Fibroblast of pulmonary artery (primary cell): ENCODE measurements at regions not wholly inside any gene's neighbourhood (a gene's known extent, or its start where the extent isn't known, plus 50 kb on each side); places are given as distances from the start of the nearest gene placed in this dataset.

ENCODE experiments used
- DNase-seq: peaks from one replicate; pipeline ENCODE4 v3.0.0-alpha.2; 2010; ENCODE audit warnings: low read depth
- H3K4me3 ChIP-seq: replicated peaks from 2 replicates; pipeline ENCODE4 v1.5.1; 2011; ENCODE audit warnings: low read depth, mild to moderate bottlenecking, control low read depth, low read length, moderate library complexity
- TF ChIP-seq, protein P1 (sequence below): IDR thresholded peaks from 2 replicates; pipeline ENCODE4 v1.5.1; 2011; ENCODE audit warnings: mild to moderate bottlenecking, control low read depth, low read length, inconsistent platforms; ENCODE audit errors: missing control alignments

GRCh38 chrY:12981074-12981473 lies 76.4 kb downstream of the DDX3Y start:
- TF ChIP-seq, protein P1, sequence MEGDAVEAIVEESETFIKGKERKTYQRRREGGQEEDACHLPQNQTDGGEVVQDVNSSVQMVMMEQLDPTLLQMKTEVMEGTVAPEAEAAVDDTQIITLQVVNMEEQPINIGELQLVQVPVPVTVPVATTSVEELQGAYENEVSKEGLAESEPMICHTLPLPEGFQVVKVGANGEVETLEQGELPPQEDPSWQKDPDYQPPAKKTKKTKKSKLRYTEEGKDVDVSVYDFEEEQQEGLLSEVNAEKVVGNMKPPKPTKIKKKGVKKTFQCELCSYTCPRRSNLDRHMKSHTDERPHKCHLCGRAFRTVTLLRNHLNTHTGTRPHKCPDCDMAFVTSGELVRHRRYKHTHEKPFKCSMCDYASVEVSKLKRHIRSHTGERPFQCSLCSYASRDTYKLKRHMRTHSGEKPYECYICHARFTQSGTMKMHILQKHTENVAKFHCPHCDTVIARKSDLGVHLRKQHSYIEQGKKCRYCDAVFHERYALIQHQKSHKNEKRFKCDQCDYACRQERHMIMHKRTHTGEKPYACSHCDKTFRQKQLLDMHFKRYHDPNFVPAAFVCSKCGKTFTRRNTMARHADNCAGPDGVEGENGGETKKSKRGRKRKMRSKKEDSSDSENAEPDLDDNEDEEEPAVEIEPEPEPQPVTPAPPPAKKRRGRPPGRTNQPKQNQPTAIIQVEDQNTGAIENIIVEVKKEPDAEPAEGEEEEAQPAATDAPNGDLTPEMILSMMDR, result no peak
- DNase-seq, result no peak
- no peak overlapping the region for H3K4me3 ChIP-seq

DNA sequence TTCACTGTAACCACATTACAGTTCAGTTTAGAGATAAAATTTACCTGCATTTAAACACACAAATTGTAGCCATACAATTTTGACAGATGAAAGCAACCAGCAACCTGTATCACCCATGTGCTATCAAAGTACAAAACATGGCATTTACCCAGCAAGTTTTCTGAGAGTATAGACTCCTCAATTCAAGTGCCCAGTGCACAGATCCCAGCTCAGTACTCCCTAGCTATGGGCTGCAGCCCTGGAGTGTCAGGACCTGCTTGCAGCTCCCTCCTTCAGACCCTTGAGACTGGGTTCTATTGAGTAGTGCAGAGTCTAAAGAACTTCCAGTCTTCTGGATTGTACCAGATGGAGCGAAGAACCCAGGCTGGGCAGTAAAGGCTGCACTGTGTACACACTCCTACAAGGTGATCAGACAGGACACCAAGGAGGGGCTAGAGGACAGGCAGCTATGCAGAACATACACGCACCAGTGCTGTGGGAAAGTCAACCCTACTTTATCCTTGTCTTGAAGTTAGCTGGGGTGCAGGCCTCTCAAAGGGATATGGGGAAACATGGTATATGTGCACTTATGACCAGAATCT lies 77.7 kb downstream of the DDX3Y start:
- TF ChIP-seq, protein P1, result no peak
- no peak overlapping the region for H3K4me3 ChIP-seq
- no peak for DNase-seq

DNA sequence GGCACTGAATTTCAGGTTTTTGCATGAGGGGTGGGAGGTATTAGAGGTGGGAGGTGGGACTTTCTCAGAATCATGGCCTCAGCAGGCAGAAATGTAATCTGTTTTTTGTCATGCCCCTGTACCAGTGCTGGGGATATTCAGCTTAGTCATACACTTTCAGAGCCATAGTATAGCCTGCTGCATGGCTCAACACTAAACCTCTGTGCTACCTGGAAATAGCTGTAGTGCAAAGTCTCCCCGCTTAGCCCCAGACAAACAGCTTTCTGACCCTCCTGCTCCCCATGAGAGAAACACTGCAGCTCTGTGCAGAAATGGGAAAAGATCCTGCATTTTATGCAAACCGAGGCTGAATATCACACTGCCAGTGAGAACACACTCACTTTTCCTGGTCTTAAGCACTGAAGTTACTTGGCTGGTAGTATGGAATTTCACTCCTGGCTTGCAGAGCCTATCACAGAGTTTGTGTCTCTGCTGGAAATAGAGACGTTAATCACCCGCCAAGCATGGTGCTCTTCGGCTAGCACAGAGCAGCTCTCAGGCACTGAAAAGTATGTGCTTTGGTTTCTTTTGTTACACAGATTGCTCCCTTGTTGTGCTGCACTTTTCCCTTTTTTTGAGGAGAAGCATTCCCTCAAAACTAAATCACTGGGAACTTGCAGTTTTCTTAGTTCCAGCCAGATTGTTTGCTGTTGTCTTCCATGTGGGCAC lies 80.1 kb downstream of the DDX3Y start:
- TF ChIP-seq, protein P1, result no peak
- no peak overlapping the region for H3K4me3 ChIP-seq
- DNase-seq, result no peak

- H3K4me3 ChIP-seq, result no peak overlapping the region
- DNase-seq, result no peak
- TF ChIP-seq, protein P1, result no peak
These were observed 112.8 kb downstream of the DDX3Y start for GRCh38 chrY:13017493-13017892.

DNA sequence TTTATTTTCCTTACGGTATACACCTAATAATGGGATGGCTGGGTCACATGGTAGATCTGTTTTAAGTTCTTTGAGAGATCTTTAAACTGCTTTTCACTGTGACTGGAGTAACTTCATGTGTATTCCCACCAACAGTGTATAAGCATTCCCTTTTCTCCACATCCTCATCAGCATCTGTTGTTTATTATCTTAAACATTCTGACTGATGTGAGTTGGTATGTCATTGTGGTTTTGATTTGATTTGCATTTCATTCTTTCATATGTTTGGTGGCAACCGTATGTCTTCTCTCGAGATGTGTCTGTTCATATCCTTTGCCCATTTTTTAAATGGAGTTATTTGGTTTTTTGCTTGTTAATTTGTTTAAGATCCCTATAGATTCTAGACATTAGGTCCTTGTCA lies 114.8 kb downstream of the DDX3Y start:
- H3K4me3 ChIP-seq, result no peak overlapping the region
- DNase-seq, result no peak
- TF ChIP-seq, protein P1, result no peak

DNA sequence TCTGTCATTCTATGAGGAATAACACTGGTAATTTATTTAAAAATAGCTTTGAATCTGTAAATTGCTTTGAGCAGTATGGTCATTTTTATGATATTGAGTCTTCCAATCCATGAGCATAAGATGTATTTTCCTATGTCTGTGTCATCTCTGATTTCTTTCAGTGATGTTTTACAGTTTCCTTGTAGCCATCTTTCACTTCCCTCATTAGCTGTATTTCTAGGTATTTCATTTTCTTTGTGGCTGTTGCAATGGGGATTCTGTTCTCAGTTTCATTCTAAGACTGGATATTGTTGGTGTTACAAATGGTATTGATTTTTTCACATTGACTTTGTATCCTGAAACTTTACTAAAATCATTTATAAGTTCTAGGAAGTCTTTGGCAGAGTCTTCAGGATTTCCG lies 116.2 kb downstream of the DDX3Y start:
- DNase-seq, result no peak
- H3K4me3 ChIP-seq, result no peak overlapping the region
- TF ChIP-seq, protein P1, result no peak

GRCh38 chrY:13023607-13024006 lies 118.9 kb downstream of the DDX3Y start:
- no peak overlapping the region for H3K4me3 ChIP-seq

More at GRCh38 chrY:13023607-13024006, 118.9 kb downstream of the DDX3Y start:
- DNase-seq, result no peak
- TF ChIP-seq, protein P1, result no peak
